VCaP (cell line): ENCODE measurements at regions not wholly inside any gene's neighbourhood (a gene's known extent, or its start where the extent isn't known, plus 50 kb on each side); places are given as distances from the start of the nearest gene placed in this dataset.

ENCODE experiments used
- H3K27ac ChIP-seq: fragments of 450-650 bp; 2 replicates; pipeline ENCODE4 v1.5.1; 2017
- TF ChIP-seq, protein P1 (sequence below): fragments of 450-650 bp; conservative IDR thresholded peaks from 2 replicates; pipeline ENCODE4 v1.5.1; 2017; ENCODE audit warnings: mild to moderate bottlenecking, moderate library complexity

DNA sequence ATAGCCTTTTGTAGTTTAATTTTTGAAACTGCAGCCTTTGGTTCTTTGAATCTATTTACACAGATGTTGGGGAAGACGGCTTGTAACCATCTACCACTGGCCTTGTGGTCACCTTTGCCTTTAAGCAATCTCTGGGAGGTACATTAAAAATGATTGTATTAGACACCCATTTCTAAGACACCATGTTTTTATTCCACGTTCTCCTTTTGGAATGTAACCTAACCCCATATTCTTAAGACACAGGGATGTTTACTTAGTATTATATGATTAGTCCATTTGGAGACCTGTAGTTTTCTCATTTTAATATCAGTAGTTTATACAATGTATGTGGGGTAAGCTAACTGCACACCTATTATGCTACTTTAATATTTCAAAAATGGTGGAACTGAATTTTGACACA lies 175.1 kb upstream of the PLSCR5 start:
- H3K27ac ChIP-seq, result no peak overlapping the region
- TF ChIP-seq, protein P1, sequence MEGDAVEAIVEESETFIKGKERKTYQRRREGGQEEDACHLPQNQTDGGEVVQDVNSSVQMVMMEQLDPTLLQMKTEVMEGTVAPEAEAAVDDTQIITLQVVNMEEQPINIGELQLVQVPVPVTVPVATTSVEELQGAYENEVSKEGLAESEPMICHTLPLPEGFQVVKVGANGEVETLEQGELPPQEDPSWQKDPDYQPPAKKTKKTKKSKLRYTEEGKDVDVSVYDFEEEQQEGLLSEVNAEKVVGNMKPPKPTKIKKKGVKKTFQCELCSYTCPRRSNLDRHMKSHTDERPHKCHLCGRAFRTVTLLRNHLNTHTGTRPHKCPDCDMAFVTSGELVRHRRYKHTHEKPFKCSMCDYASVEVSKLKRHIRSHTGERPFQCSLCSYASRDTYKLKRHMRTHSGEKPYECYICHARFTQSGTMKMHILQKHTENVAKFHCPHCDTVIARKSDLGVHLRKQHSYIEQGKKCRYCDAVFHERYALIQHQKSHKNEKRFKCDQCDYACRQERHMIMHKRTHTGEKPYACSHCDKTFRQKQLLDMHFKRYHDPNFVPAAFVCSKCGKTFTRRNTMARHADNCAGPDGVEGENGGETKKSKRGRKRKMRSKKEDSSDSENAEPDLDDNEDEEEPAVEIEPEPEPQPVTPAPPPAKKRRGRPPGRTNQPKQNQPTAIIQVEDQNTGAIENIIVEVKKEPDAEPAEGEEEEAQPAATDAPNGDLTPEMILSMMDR, result no peak

DNA sequence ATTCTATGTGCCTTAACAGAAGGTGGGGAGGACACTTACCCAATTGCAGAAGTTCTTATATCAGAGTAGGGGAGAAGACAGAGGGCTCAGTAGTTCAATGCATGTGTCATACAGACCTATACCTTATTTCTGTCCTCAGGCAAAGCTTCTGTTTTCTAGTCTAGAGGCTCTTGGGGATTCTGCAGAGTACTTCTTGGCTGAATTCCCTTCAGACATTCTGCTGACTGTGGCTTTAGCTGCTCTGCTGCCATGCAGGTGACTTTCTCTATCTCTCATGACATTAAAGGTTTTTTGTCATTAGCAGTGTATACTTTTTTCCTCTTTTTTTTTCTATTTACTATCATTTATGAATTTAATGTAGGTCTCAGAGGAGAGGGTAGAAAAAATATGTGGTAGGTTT lies 172.8 kb upstream of the PLSCR5 start:
- H3K27ac ChIP-seq, result no peak overlapping the region

DNA sequence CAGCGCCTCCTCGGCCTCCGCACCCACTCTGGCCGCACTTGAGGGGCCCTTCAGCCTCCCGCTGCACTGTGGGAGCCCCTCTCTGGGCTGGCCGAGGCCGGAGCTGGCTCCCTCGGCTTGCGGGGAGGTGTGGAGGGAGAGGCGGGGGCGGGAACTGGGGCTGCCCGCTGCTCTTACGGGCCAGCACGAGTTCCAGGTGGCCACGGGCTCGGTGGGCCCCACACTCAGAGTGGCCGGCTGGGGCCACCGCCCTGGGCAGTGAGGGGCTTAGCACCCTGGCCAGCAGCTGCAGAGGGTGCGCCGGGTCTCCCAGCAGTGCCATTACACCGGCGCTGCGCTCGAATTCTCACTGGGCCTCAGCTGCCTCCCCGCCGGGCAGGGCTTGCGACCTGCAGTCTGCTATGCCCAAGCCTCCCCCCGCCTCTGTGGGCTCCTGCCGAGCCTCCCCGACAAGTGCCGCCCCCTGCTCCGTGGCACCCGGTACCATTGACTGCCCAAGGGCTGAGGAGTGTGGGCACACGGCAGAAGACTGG lies 167.1 kb upstream of the PLSCR5 start:
- TF ChIP-seq, protein P1, result no peak
- H3K27ac ChIP-seq, result no peak overlapping the region

More for the DNA sequence above, 172.8 kb upstream of the PLSCR5 start:
- TF ChIP-seq, protein P1, result no peak

DNA sequence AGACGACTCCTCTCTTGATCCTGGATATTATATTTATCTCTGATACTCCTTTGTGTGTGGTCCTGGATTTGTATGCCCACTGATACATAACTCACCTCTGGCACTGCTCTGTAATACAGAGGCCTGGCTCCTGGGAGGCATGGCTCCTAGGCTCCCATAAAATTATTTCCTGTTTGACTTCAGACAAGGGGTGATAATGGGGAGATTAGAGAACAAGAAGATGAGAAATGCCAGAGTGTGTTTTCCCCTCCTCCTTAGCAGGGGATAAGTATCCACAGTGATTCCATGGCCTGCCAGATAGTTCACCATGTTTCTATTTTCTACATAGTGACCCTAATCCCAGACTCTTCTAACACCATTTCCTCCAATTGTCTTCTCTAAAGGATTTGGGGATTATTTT lies 165.7 kb upstream of the PLSCR5 start:
- no peak overlapping the region for H3K27ac ChIP-seq
- TF ChIP-seq, protein P1, result no peak

DNA sequence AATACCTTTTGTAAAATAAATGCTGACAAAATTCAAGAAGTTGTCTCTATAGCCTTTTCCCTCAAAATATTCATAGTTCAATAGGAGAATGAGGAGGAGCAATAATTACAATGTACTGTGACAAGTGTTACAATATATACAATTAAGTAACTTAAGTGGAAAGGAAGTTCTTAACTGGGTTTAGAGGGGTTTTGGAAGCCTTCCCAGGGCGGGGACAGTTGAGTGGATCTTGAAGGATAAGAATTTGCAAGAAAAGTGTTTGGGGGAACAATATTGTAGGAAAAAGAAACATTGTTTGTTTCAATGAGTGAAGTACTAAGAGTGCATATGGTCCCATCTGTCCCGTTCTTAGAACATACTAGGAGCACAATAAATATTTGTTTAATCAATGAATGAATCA lies 165.2 kb upstream of the PLSCR5 start:
- no peak overlapping the region for H3K27ac ChIP-seq
- TF ChIP-seq, protein P1, result no peak

DNA sequence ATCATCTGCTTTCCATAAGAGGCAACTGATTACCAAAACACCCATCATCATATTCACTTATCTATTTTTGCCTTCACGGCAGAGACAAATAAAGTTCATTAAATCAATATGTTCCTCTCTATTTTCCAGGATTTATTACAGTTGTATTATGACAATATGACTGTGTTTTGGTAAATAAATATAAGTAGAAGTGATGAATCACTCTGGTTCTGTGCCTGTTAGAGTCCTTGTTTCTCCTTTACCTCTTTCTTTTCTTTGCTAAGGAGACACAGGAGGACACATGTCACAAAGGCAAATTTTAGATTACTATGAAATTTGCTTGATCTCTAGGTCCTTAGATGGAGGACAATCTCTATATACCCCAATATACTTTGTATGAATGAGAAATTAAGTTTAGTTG lies 152.6 kb upstream of the PLSCR5 start:
- no peak overlapping the region for H3K27ac ChIP-seq
- TF ChIP-seq, protein P1, result no peak

DNA sequence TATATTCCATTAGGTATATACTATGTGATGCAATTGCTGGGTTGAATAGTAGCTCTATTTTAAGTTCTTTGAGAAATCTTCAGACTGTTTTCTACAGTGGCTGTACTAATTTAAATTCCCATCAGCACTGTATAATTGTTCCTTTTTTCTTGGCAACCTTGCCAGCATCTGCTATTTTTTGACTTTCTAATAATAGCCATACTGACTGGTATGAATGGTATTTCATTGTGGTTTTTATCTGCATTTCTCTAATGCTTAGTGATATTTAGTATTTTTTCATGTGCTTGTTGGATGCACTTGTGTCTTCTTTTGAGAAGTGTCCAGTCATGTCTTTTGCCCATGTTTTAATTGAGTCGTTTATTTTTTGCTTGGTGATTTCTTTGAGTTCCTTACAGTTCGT lies 145.1 kb upstream of the PLSCR5 start:
- TF ChIP-seq, protein P1, result no peak
- no peak overlapping the region for H3K27ac ChIP-seq
